Upper lobe of left lung (tissue), 4 donors: ENCODE measurements at regions not wholly inside any gene's neighbourhood (a gene's known extent, or its start where the extent isn't known, plus 50 kb on each side); places are given as distances from the start of the nearest gene placed in this dataset.

ENCODE experiments used
- CTCF ChIP-seq, 6 experiments: fragments of 450-650 bp in 4 of 6; fragments of 200-600 bp in 2 of 6; sonication (generic) in 2 of 6; IDR thresholded peaks; one replicate each; pipeline ENCODE4 v1.5.1; 2016 to 2019; ENCODE audit warnings: antibody characterized with exemption in 6 of 6
- POLR2A ChIP-seq, 4 donors: fragments of 450-650 bp; IDR thresholded peaks; one replicate each; pipeline ENCODE4 v1.5.1; 2016 to 2017; ENCODE audit warnings: antibody characterized with exemption in 4 of 4, mild to moderate bottlenecking in 2 of 4
- POLR2AphosphoS5 ChIP-seq, 2 donors: sonication (generic); formaldehyde crosslinking; IDR thresholded peaks; one replicate each; pipeline ENCODE4 v1.5.1; 2017; ENCODE audit warnings: antibody characterized with exemption in 2 of 2

- no peak for TF ChIP-seq POLR2A (IDR thresholded peaks at IDR 0.05)
- TF ChIP-seq CTCF (IDR thresholded peaks at IDR 0.05): no peak
- TF ChIP-seq POLR2AphosphoS5 (IDR thresholded peaks at IDR 0.05): no peak
Measured at GRCh38 chr13:48783695-48784230, 130.0 kb downstream of the CYSLTR2 start.
